ENCODE measurements at regions not wholly inside any gene's neighbourhood (a gene's known extent, or its start where the extent isn't known, plus 50 kb on each side); places are given as distances from the start of the nearest gene placed in this dataset.

DNA sequence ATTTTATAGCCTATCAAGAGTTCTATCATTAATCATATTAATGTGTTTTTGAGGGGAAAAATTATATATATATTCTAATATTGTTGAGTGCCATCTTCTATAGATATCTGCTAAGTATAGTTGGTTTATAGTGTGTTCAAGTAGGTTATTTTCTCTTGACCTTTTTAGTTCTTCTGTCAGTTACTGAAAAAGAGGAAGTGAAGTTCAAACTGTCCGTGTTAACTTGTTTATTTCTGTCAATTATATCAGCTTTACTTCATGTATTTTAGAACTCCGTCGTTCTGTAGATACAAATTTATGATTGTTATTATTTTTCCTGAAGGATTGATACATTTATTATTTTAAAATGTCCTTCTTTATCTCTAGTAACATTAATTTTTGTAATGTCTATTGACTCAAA is 1209.1 kb downstream of the CDH12 start:
- no peak for DNase-seq (ENCODE audit: low spot score)
- Histone ChIP-seq H3K4me1 (no peaks in the 10 kb centered on the region), H3K79me2 (ENCODE audit: low read depth) (no peaks in the 10 kb centered on the region), H4K20me1 (ENCODE audit: low read depth) (no peaks in the 10 kb centered on the region), H3K9ac (no peak overlapping the region), H3K36me3 (no peaks in the 10 kb centered on the region), H3K27me3 (no peaks in the 10 kb centered on the region), H3K9me3 (ENCODE audit: low read depth) (no peaks in the 10 kb centered on the region), H2AFZ (replicated peaks) (no peak overlapping the region), H3K4me3 (no peak overlapping the region), H3K4me2 (no peak overlapping the region), H3K27ac (no peak overlapping the region), H3F3A (ENCODE audit: low read depth) (no peaks in the 10 kb centered on the region)
- Mint-ChIP-seq H3K9me3 (no peaks in the 10 kb centered on the region), H3K36me3 (no peaks in the 10 kb centered on the region), H3K4me1 (no peaks in the 10 kb centered on the region), H3K27me3 (ENCODE audit: insufficient read depth, low read depth) (no peaks in the 10 kb centered on the region), H3K4me3 (no peak overlapping the region), H3K27ac (no peak overlapping the region)
- TF ChIP-seq, protein P1, sequence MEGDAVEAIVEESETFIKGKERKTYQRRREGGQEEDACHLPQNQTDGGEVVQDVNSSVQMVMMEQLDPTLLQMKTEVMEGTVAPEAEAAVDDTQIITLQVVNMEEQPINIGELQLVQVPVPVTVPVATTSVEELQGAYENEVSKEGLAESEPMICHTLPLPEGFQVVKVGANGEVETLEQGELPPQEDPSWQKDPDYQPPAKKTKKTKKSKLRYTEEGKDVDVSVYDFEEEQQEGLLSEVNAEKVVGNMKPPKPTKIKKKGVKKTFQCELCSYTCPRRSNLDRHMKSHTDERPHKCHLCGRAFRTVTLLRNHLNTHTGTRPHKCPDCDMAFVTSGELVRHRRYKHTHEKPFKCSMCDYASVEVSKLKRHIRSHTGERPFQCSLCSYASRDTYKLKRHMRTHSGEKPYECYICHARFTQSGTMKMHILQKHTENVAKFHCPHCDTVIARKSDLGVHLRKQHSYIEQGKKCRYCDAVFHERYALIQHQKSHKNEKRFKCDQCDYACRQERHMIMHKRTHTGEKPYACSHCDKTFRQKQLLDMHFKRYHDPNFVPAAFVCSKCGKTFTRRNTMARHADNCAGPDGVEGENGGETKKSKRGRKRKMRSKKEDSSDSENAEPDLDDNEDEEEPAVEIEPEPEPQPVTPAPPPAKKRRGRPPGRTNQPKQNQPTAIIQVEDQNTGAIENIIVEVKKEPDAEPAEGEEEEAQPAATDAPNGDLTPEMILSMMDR (IDR thresholded peaks at IDR 0.05) = no peak
- TF ChIP-seq EZH2phosphoT487 (IDR thresholded peaks at IDR 0.05) (no peak), EZH2 (IDR thresholded peaks at IDR 0.05) (no peak)

DNA sequence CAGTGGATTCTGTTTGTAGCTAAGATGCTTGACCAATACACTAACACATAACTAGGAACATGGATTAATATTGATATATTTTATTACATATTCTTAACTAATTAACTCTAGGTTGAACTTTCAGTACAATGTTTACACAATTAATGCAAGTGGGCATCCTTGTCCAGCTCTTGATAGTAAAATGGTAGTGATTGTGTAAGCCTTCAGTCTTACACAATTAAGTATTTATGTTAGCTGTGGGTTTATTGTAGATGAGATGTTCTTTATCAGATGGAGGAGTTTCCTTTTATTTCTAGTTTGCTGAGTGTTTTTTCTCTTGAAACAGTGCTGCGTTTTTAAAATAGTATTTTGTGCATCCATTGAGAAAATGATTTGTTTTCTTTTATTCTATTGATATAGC is 1210.8 kb downstream of the CDH12 start:
- no peaks in the 10 kb centered on the region for H3K27me3 ChIP-seq
- no peak overlapping the region for H2AFZ ChIP-seq (replicated peaks)
- H3K36me3 ChIP-seq = no peaks in the 10 kb centered on the region
- H3K4me3 ChIP-seq = no peak overlapping the region
- no peak overlapping the region for H3K4me2 ChIP-seq
- Mint-ChIP-seq H3K36me3 (no peaks in the 10 kb centered on the region), H3K9me3 (no peaks in the 10 kb centered on the region), H3K4me1 (no peaks in the 10 kb centered on the region), H3K4me3 (no peak overlapping the region), H3K27ac (no peak overlapping the region), H3K27me3 (ENCODE audit: insufficient read depth, low read depth) (no peaks in the 10 kb centered on the region)
- H4K20me1 ChIP-seq (ENCODE audit: low read depth) = no peaks in the 10 kb centered on the region
- H3K9ac ChIP-seq = no peak overlapping the region
- TF ChIP-seq EZH2 (IDR thresholded peaks at IDR 0.05) = no peak
- TF ChIP-seq EZH2phosphoT487 (IDR thresholded peaks at IDR 0.05) = no peak
- TF ChIP-seq, protein P1 (IDR thresholded peaks at IDR 0.05) = no peak
- no peaks in the 10 kb centered on the region for H3K9me3 ChIP-seq (ENCODE audit: low read depth)
- no peaks in the 10 kb centered on the region for H3K79me2 ChIP-seq (ENCODE audit: low read depth)
- H3F3A ChIP-seq (ENCODE audit: low read depth) = no peaks in the 10 kb centered on the region
- no peaks in the 10 kb centered on the region for H3K4me1 ChIP-seq
- DNase-seq (ENCODE audit: low spot score) = no peak
- H3K27ac ChIP-seq = no peak overlapping the region

DNA sequence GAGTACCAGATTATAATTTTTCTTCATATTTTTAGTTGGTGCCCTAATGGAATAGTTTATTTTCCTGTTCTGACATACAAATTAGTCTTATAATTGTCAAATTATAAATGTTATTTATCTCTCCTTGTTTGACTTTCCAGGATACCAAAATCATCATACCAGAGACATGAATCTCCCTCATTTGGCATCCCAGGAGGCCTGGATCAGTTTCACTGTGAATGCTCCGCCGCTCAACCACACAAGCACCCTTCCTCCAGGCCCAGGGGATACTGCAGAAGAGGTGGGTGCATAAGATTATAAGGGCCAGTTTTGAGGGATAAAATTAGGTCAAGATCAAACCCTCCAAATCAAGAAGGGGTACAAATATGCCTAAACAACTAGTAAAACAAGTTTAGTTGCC is 1229.3 kb downstream of the CDH12 start:
- Histone ChIP-seq H3K9ac (no peak overlapping the region), H3K4me2 (no peak overlapping the region), H2AFZ (replicated peaks) (no peak overlapping the region), H4K20me1 (ENCODE audit: low read depth) (no peaks in the 10 kb centered on the region), H3K9me3 (ENCODE audit: low read depth) (peaks cover 6% of the 10 kb centered on the region), H3K27me3 (no peaks in the 10 kb centered on the region), H3K79me2 (ENCODE audit: low read depth) (no peaks in the 10 kb centered on the region), H3K4me1 (no peaks in the 10 kb centered on the region), H3K27ac (no peak overlapping the region), H3F3A (ENCODE audit: low read depth) (no peaks in the 10 kb centered on the region), H3K4me3 (no peak overlapping the region), H3K36me3 (no peaks in the 10 kb centered on the region)
- Mint-ChIP-seq H3K4me1 (peaks cover 4% of the 10 kb centered on the region), H3K36me3 (no peaks in the 10 kb centered on the region), H3K27ac (no peak overlapping the region), H3K9me3 (peaks cover 10% of the 10 kb centered on the region), H3K27me3 (ENCODE audit: insufficient read depth, low read depth) (no peaks in the 10 kb centered on the region), H3K4me3 (no peak overlapping the region)
- TF ChIP-seq EZH2phosphoT487 (IDR thresholded peaks at IDR 0.05) (no peak), EZH2 (IDR thresholded peaks at IDR 0.05) (no peak)
- TF ChIP-seq, protein P1 (IDR thresholded peaks at IDR 0.05) = no peak
- no peak for DNase-seq (ENCODE audit: low spot score)

Data from neural progenitor cell (in vitro differentiated cells).